ENCODE measurements at regions not wholly inside any gene's neighbourhood (a gene's known extent, or its start where the extent isn't known, plus 50 kb on each side); places are given as distances from the start of the nearest gene placed in this dataset.

DNA sequence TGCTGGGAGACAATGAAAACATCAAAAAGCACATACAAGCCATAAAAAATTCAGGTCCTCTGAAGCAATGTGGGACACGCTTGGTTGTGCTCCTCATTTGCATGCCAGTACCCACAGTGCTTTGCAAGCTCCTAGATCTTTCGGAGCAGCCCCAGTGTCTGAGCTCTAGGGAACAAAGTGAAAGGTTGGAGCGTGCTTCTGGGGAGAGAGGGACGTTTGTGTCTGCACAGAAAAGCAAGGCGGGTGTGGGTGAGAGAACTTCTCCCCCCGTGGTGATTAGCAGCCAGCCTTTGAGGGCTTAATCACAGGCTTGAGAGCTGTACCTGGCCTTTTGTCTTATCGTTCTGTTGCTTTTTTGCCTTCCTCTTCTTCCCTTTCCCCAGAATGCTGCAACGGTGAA is 76.7 kb upstream of the HABP2 start:
- no peaks in the 10 kb centered on the region for H4K20me1 ChIP-seq (ENCODE audit: control insufficient read depth, extremely low read depth, insufficient read depth, low read length)

DNA sequence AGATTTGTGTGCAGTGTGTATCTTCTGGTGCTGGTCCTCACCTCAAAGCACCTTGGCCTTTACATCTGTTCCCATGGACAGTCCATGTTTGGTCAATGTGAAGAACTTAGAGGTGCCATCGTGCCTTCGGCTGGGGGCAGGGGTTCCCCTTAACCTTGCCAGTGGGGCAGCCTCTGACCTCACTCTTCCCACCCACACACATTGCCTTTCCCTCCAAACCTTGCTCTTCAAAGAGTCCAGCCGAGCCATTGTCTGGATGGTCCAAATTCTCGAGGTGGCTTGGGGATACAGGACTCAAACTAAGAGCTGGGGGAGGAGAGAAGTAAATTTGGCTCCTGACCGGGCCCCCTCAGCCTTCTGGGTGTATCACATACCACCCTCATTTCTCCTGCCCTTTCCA is 76.2 kb upstream of the HABP2 start:
- Histone ChIP-seq H3K4me1 (ENCODE audit: control insufficient read depth, extremely low read depth, insufficient read depth, low read length) (no peaks in the 10 kb centered on the region), H4K20me1 (ENCODE audit: control insufficient read depth, extremely low read depth, insufficient read depth, low read length) (no peaks in the 10 kb centered on the region), H3K36me3 (ENCODE audit: control insufficient read depth, insufficient read depth, low read length) (no peaks in the 10 kb centered on the region), H2AFZ (ENCODE audit: low read length) (no peak overlapping the region), H3K27me3 (ENCODE audit: control insufficient read depth, insufficient read depth, low read length) (no peaks in the 10 kb centered on the region), H3K4me2 (ENCODE audit: extremely low read depth, insufficient read depth, low read length) (no peak overlapping the region), H3K9me3 (ENCODE audit: control insufficient read depth, insufficient read depth, low read depth, low read length) (no peaks in the 10 kb centered on the region), H3K9ac (ENCODE audit: insufficient read depth, low read length) (no peak overlapping the region), H3K79me2 (ENCODE audit: control insufficient read depth, insufficient read depth, low read length) (no peaks in the 10 kb centered on the region), H3K27ac (ENCODE audit: insufficient read depth, low read length) (no peak overlapping the region), H3K4me3 (replicated peaks in 1 of 4; ENCODE audit: control extremely low read depth in 1 of 4, insufficient read depth in 1 of 4, low read depth in 3 of 4, low read length in 4 of 4) (no peak overlapping the region)
- TF ChIP-seq EZH2 (IDR thresholded peaks at IDR 0.05; ENCODE audit: low read length, missing control alignments): no peak
- TF ChIP-seq, protein P1, sequence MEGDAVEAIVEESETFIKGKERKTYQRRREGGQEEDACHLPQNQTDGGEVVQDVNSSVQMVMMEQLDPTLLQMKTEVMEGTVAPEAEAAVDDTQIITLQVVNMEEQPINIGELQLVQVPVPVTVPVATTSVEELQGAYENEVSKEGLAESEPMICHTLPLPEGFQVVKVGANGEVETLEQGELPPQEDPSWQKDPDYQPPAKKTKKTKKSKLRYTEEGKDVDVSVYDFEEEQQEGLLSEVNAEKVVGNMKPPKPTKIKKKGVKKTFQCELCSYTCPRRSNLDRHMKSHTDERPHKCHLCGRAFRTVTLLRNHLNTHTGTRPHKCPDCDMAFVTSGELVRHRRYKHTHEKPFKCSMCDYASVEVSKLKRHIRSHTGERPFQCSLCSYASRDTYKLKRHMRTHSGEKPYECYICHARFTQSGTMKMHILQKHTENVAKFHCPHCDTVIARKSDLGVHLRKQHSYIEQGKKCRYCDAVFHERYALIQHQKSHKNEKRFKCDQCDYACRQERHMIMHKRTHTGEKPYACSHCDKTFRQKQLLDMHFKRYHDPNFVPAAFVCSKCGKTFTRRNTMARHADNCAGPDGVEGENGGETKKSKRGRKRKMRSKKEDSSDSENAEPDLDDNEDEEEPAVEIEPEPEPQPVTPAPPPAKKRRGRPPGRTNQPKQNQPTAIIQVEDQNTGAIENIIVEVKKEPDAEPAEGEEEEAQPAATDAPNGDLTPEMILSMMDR (conservative IDR thresholded peaks at IDR 0.05 in 1 of 2, IDR thresholded peaks at IDR 0.05 in 1 of 2; ENCODE audit: low read depth in 1 of 2, low read length in 2 of 2): no peak
- DNase-seq (ENCODE audit: low read depth in 2 of 2): no peak

More for the DNA sequence above, 76.7 kb upstream of the HABP2 start:
- Histone ChIP-seq H3K79me2 (ENCODE audit: control insufficient read depth, insufficient read depth, low read length) (no peaks in the 10 kb centered on the region), H2AFZ (ENCODE audit: low read length) (no peak overlapping the region), H3K27ac (ENCODE audit: insufficient read depth, low read length) (no peak overlapping the region), H3K4me3 (replicated peaks in 1 of 4; ENCODE audit: control extremely low read depth in 1 of 4, insufficient read depth in 1 of 4, low read depth in 3 of 4, low read length in 4 of 4) (no peak overlapping the region), H3K4me1 (ENCODE audit: control insufficient read depth, extremely low read depth, insufficient read depth, low read length) (no peaks in the 10 kb centered on the region), H3K27me3 (ENCODE audit: control insufficient read depth, insufficient read depth, low read length) (no peaks in the 10 kb centered on the region), H3K36me3 (ENCODE audit: control insufficient read depth, insufficient read depth, low read length) (no peaks in the 10 kb centered on the region), H3K4me2 (ENCODE audit: extremely low read depth, insufficient read depth, low read length) (no peak overlapping the region), H3K9ac (ENCODE audit: insufficient read depth, low read length) (no peak overlapping the region), H3K9me3 (ENCODE audit: control insufficient read depth, insufficient read depth, low read depth, low read length) (no peaks in the 10 kb centered on the region)
- TF ChIP-seq EZH2 (IDR thresholded peaks at IDR 0.05; ENCODE audit: low read length, missing control alignments): no peak
- TF ChIP-seq, protein P1 (conservative IDR thresholded peaks at IDR 0.05 in 1 of 2, IDR thresholded peaks at IDR 0.05 in 1 of 2; ENCODE audit: low read depth in 1 of 2, low read length in 2 of 2): no peak
- DNase-seq (ENCODE audit: low read depth in 2 of 2): peak in 1 of 2 donors; percentile 26

DNA sequence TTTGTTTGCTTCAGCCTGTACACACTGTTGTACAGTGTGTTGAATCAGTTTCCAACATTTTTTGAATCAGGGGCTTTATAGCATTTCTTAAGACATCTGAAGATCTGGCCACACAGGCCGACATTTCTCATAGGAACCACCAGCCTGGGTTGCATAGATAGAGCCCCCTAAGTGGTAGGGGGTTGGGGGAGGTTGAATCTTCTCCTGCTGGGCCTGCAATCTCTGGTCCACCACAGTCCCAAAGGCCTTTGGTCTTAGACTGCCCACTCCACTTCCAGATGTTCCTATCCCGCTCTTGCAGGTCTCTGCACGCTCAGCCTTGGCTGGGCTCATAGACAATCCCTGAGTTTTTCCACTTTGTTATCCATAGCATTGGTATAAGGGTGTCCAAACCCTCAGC is 75.4 kb upstream of the HABP2 start:
- no peaks in the 10 kb centered on the region for H3K9me3 ChIP-seq (ENCODE audit: control insufficient read depth, insufficient read depth, low read depth, low read length)
- H3K27ac ChIP-seq (ENCODE audit: insufficient read depth, low read length): no peak overlapping the region
- no peak for DNase-seq (ENCODE audit: low read depth in 2 of 2)
- no peak overlapping the region for H3K9ac ChIP-seq (ENCODE audit: insufficient read depth, low read length)
- H3K4me1 ChIP-seq (ENCODE audit: control insufficient read depth, extremely low read depth, insufficient read depth, low read length): no peaks in the 10 kb centered on the region
- no peaks in the 10 kb centered on the region for H4K20me1 ChIP-seq (ENCODE audit: control insufficient read depth, extremely low read depth, insufficient read depth, low read length)
- no peaks in the 10 kb centered on the region for H3K79me2 ChIP-seq (ENCODE audit: control insufficient read depth, insufficient read depth, low read length)
- no peak for TF ChIP-seq EZH2 (IDR thresholded peaks at IDR 0.05; ENCODE audit: low read length, missing control alignments)
- TF ChIP-seq, protein P1 (conservative IDR thresholded peaks at IDR 0.05 in 1 of 2, IDR thresholded peaks at IDR 0.05 in 1 of 2; ENCODE audit: low read depth in 1 of 2, low read length in 2 of 2): no peak
- H3K4me3 ChIP-seq (replicated peaks in 1 of 4; ENCODE audit: control extremely low read depth in 1 of 4, insufficient read depth in 1 of 4, low read depth in 3 of 4, low read length in 4 of 4): no peak overlapping the region
- H3K4me2 ChIP-seq (ENCODE audit: extremely low read depth, insufficient read depth, low read length): no peak overlapping the region
- H3K27me3 ChIP-seq (ENCODE audit: control insufficient read depth, insufficient read depth, low read length): no peaks in the 10 kb centered on the region
- no peaks in the 10 kb centered on the region for H3K36me3 ChIP-seq (ENCODE audit: control insufficient read depth, insufficient read depth, low read length)
- H2AFZ ChIP-seq (ENCODE audit: low read length): no peak overlapping the region

Measured in fibroblast of lung (primary cell).